SK-N-SH (cell line): ENCODE measurements at regions not wholly inside any gene's neighbourhood (a gene's known extent, or its start where the extent isn't known, plus 50 kb on each side); places are given as distances from the start of the nearest gene placed in this dataset.

Experiments
- CTCF ChIA-PET: fragments of 300-600, 350-600 bp; formaldehyde crosslinking; extraction: SDS; loops from one replicate; lab custom pipeline; 2021; lab: Yijun Ruan, JAX
- POLR2A ChIA-PET: fragments of 350-600 bp; sonication (Branson Sonifier 250); formaldehyde crosslinking; extraction: SDS; loops from one replicate; lab custom pipeline; 2020; ENCODE audit warnings: antibody characterized with exemption, inconsistent platforms; lab: Yijun Ruan, JAX
- DNase-seq: peaks from one replicate; pipeline ENCODE4 v3.0.0; 2012
- H2AFZ ChIP-seq: fragments of 200-600 bp; sonication (generic); 2 replicates; pipeline ENCODE4 v1.8.1; 2016; ENCODE audit warnings: antibody characterized with exemption, mild to moderate bottlenecking, low read depth
- H3F3A ChIP-seq: fragments of 200-600 bp; sonication (generic); replicated peaks from 2 replicates; pipeline ENCODE3; 2016; ENCODE audit warnings: antibody characterized with exemption, mild to moderate bottlenecking; ENCODE audit not compliant: insufficient read depth
- H3K27ac ChIP-seq, 2 experiments: fragments of 200-500 bp in 1 of 2; fragments of 200-600 bp in 1 of 2; sonication (Bioruptor generic) in 1 of 2; sonication (generic), shearing (Covaris generic) in 1 of 2; 2 replicates each; pipeline versions ENCODE4 v1.5.1 to v1.6.1; 2014 to 2016; ENCODE audit warnings: low read depth in 2 of 2, inconsistent platforms in 1 of 2, low read length in 1 of 2, mild to moderate bottlenecking in 1 of 2, mixed read lengths in 1 of 2
- H3K27me3 ChIP-seq: fragments of 200-600 bp; sonication (generic), shearing (Covaris generic); 2 replicates; pipeline ENCODE4 v1.6.1; 2016; ENCODE audit warnings: mixed run types; ENCODE audit not compliant: insufficient read depth
- H3K36me3 ChIP-seq, 2 experiments: fragments of 200-500 bp in 1 of 2; fragments of 200-600 bp in 1 of 2; sonication (Bioruptor generic) in 1 of 2; sonication (generic) in 1 of 2; replicated peaks in 1 of 2; 2 replicates each; pipeline versions ENCODE3 to v1.5.1; 2014 to 2016; ENCODE audit warnings: low read length in 1 of 2, mild to moderate bottlenecking in 1 of 2; ENCODE audit not compliant: insufficient read depth in 2 of 2, control insufficient read depth in 1 of 2
- H3K4me1 ChIP-seq, 2 experiments: fragments of 200-500 bp in 1 of 2; fragments of 200-600 bp in 1 of 2; sonication (Bioruptor generic) in 1 of 2; sonication (generic), shearing (Covaris generic) in 1 of 2; 2 replicates each; pipeline versions ENCODE4 v1.5.1 to v1.6.1; 2014 to 2016; ENCODE audit warnings: low read depth in 1 of 2, low read length in 1 of 2, mixed run types in 1 of 2; ENCODE audit not compliant: insufficient read depth in 2 of 2, control insufficient read depth in 1 of 2
- H3K4me2 ChIP-seq: fragments of 200-600 bp; sonication (generic), shearing (Covaris generic); 2 replicates; pipeline ENCODE4 v1.6.1; 2017; ENCODE audit warnings: mixed run types
- H3K4me3 ChIP-seq, 2 experiments: fragments of 200-500 bp in 1 of 2; fragments of 200-600 bp in 1 of 2; sonication (Bioruptor generic) in 1 of 2; sonication (generic), shearing (Covaris generic) in 1 of 2; 2 replicates each; pipeline versions ENCODE4 v1.5.1 to v1.8.1; 2014 to 2016; ENCODE audit warnings: low read depth in 2 of 2, inconsistent platforms in 1 of 2, low read length in 1 of 2, mild to moderate bottlenecking in 1 of 2, mixed read lengths in 1 of 2, moderate library complexity in 1 of 2
- H3K79me2 ChIP-seq: fragments of 200-600 bp; sonication (generic); 2 replicates; pipeline ENCODE4 v1.8.1; 2017; ENCODE audit warnings: mild to moderate bottlenecking; ENCODE audit not compliant: insufficient read depth
- H3K9ac ChIP-seq: fragments of 200-600 bp; sonication (generic); 2 replicates; pipeline ENCODE4 v1.6.1; 2017; ENCODE audit warnings: mixed run types
- H3K9me2 ChIP-seq: fragments of 200-600 bp; sonication (generic); 2 replicates; pipeline ENCODE4 v1.6.1; 2017; ENCODE audit warnings: mixed run types
- H3K9me3 ChIP-seq: fragments of 200-600 bp; sonication (generic); 2 replicates; pipeline ENCODE4 v1.6.1; 2017; ENCODE audit warnings: mixed run types, mild to moderate bottlenecking, moderate library complexity
- H4K20me1 ChIP-seq: fragments of 200-600 bp; sonication (generic); 2 replicates; pipeline ENCODE4 v1.6.1; 2017; ENCODE audit warnings: mild to moderate bottlenecking, mixed run types; ENCODE audit not compliant: insufficient read depth
- EZH2phosphoT487 ChIP-seq: fragments of 200-600 bp; sonication (generic); IDR thresholded peaks from 2 replicates; pipeline ENCODE4 v1.6.1; 2017; ENCODE audit warnings: low read depth, mixed run types, mild to moderate bottlenecking, antibody characterized with exemption, moderate library complexity, borderline replicate concordance
- GABPA ChIP-seq: IDR thresholded peaks from 2 replicates; pipeline ENCODE4 v1.4.0; 2012; ENCODE audit warnings: low read depth, mild to moderate bottlenecking
- MXI1 ChIP-seq: IDR thresholded peaks from 2 replicates; pipeline ENCODE4 v1.6.1; 2012; ENCODE audit warnings: mild to moderate bottlenecking, low read depth, low read length, improper control_type of control experiment
- RAD21 ChIP-seq: IDR thresholded peaks from 2 replicates; pipeline ENCODE4 v1.6.1; 2012; ENCODE audit warnings: mild to moderate bottlenecking, low read length
- RCOR1 ChIP-seq: fragments of 150-350 bp; IDR thresholded peaks from 2 replicates; pipeline ENCODE4 v1.6.1; 2017; ENCODE audit warnings: antibody characterized with exemption, low read length
- SMC3 ChIP-seq: IDR thresholded peaks from 2 replicates; pipeline ENCODE4 v1.6.1; 2012; ENCODE audit warnings: low read depth, low read length, improper control_type of control experiment
- WGBS: methylation state at CpG from one replicate; pipeline ENCODE4 v1.1.6; 2017; ENCODE audit warnings: low lambda C conversion rate; 5-methylcytosine and 5-hydroxymethylcytosine counted together
- TF ChIP-seq, protein P1 (sequence below): fragments of 150-350 bp; IDR thresholded peaks from 2 replicates; pipeline ENCODE4 v1.6.1; 2016; ENCODE audit warnings: mild to moderate bottlenecking, low read depth, low read length
- TF ChIP-seq, protein P2 (sequence below): fragments of 200-600 bp; sonication (generic); IDR thresholded peaks from 2 replicates; pipeline ENCODE4 v1.6.1; 2017; ENCODE audit warnings: antibody characterized with exemption, mild to moderate bottlenecking, moderate library complexity

DNA sequence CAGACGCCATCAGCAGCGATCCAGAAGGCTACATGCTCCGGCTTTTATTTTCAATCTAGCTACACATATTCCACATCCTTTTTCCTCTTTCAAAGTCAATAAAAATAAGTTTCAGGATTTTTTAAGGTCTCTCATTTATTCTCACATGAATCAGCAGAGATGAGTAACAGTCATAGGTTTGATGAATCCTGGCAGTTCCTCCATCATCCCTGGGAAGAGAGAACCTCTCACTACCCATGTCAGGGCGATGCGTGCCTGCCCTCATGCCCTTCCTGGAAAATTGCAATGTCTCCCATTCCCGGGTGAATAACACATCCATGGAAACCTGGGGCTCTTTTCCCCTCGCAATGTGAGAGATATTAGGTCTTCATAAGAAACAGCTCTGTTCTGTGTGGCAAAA, 301.1 kb upstream of the SMIM21 start:
- no peaks in the 10 kb centered on the region for H3K9me2 ChIP-seq
- H3F3A ChIP-seq, result no peaks in the 10 kb centered on the region
- H3K4me3 ChIP-seq, result no peak overlapping the region
- H3K79me2 ChIP-seq, result no peaks in the 10 kb centered on the region
- ChIA-PET POLR2A (no interaction called here), CTCF (interaction anchor here (1.3 to 1.6 kb wide), 3 partner anchors 15 to 53 kb away, joined by 3 to 5 read pairs (median 5); no protein-coding TSS in a partner anchor)
- TF ChIP-seq GABPA (no peak), RAD21 (no peak), SMC3 (no peak), EZH2phosphoT487 (no peak), MXI1 (no peak)
- TF ChIP-seq, protein P1, sequence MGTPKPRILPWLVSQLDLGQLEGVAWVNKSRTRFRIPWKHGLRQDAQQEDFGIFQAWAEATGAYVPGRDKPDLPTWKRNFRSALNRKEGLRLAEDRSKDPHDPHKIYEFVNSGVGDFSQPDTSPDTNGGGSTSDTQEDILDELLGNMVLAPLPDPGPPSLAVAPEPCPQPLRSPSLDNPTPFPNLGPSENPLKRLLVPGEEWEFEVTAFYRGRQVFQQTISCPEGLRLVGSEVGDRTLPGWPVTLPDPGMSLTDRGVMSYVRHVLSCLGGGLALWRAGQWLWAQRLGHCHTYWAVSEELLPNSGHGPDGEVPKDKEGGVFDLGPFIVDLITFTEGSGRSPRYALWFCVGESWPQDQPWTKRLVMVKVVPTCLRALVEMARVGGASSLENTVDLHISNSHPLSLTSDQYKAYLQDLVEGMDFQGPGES, result no peak
- TF ChIP-seq, protein P2, sequence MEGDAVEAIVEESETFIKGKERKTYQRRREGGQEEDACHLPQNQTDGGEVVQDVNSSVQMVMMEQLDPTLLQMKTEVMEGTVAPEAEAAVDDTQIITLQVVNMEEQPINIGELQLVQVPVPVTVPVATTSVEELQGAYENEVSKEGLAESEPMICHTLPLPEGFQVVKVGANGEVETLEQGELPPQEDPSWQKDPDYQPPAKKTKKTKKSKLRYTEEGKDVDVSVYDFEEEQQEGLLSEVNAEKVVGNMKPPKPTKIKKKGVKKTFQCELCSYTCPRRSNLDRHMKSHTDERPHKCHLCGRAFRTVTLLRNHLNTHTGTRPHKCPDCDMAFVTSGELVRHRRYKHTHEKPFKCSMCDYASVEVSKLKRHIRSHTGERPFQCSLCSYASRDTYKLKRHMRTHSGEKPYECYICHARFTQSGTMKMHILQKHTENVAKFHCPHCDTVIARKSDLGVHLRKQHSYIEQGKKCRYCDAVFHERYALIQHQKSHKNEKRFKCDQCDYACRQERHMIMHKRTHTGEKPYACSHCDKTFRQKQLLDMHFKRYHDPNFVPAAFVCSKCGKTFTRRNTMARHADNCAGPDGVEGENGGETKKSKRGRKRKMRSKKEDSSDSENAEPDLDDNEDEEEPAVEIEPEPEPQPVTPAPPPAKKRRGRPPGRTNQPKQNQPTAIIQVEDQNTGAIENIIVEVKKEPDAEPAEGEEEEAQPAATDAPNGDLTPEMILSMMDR, result no peak
- no peak for DNase-seq
- no peaks in the 10 kb centered on the region for H3K9me3 ChIP-seq
- H3K4me2 ChIP-seq, result no peak overlapping the region
- no peak overlapping the region for H2AFZ ChIP-seq
- 30% methylated on average over 7 of the region's 7 CpGs for WGBS
- H4K20me1 ChIP-seq, result no peaks in the 10 kb centered on the region
- H3K4me1 ChIP-seq, result no peaks in the 10 kb centered on the region
- H3K9ac ChIP-seq, result no peak overlapping the region
- H3K27ac ChIP-seq, result no peak overlapping the region
- no peaks in the 10 kb centered on the region for H3K36me3 ChIP-seq
- H3K27me3 ChIP-seq, result no peaks in the 10 kb centered on the region

DNA sequence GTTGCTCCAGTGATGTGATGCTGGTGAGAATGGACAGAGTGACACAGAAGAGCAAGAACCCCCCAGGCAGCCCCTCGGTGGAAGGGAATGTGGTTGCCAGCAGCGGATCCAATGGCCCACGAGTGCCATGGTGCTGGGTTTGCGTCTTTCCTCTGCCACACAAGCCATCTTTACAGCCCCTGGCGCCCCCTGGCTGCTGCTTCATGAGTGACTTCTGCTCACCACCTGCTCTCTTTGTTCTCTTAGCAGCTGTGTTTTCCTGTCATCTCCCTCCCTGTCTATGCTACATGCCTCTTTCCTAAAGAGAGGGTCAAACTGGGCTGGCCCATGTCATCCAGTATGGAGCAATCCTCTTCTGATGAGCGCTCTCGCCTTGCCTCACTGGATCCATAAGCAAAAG, 300.0 kb upstream of the SMIM21 start:
- H3K9me2 ChIP-seq, result no peaks in the 10 kb centered on the region
- H2AFZ ChIP-seq, result no peak overlapping the region
- H3K4me1 ChIP-seq, result no peaks in the 10 kb centered on the region
- H3K9me3 ChIP-seq, result no peaks in the 10 kb centered on the region
- no peaks in the 10 kb centered on the region for H3K36me3 ChIP-seq
- no peaks in the 10 kb centered on the region for H3F3A ChIP-seq
- ChIA-PET CTCF (interaction anchor here (0.7 to 1.6 kb wide), 8 partner anchors 14 to 1435 kb away, joined by 3 to 5 read pairs (median 3); no protein-coding TSS in a partner anchor), POLR2A (no interaction called here)
- no peak overlapping the region for H3K4me3 ChIP-seq
- H3K79me2 ChIP-seq, result no peaks in the 10 kb centered on the region
- no peak overlapping the region for H3K4me2 ChIP-seq
- H4K20me1 ChIP-seq, result no peaks in the 10 kb centered on the region
- no peaks in the 10 kb centered on the region for H3K27me3 ChIP-seq
- TF ChIP-seq RAD21, result peak; percentile 53
- TF ChIP-seq RCOR1, result no peak
- peak; percentile 47 for DNase-seq
- H3K9ac ChIP-seq, result no peak overlapping the region
- WGBS, result 33% methylated on average over 5 of the region's 7 CpGs
- no peak overlapping the region for H3K27ac ChIP-seq
